ENCODE measurements at regions not wholly inside any gene's neighbourhood (a gene's known extent, or its start where the extent isn't known, plus 50 kb on each side); places are given as distances from the start of the nearest gene placed in this dataset.

DNA sequence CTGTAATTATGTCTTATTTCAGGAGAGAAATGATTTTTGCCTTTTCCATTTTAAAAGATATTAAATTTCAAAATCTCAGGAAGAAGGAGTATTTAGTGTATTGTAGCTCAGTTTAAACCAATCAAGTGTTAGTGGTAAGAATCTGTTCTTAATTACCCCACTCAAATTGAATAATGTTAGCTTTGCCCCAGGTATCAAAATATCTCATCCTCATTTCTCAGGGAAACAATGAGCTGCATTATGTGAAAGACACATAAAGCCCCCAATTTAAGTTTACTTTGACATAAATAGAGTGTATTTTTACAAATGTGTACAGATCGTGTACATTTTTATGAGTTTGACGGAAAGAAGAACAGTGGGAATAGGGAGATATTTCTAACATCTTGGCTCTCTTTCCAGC lies 317.4 kb upstream of the RARB start:
- H3K4me1 ChIP-seq, result no peaks in the 10 kb centered on the region
- no peaks in the 10 kb centered on the region for H3K27me3 Mint-ChIP-seq (ENCODE audit: insufficient read depth, unreplicated experiment)

DNA sequence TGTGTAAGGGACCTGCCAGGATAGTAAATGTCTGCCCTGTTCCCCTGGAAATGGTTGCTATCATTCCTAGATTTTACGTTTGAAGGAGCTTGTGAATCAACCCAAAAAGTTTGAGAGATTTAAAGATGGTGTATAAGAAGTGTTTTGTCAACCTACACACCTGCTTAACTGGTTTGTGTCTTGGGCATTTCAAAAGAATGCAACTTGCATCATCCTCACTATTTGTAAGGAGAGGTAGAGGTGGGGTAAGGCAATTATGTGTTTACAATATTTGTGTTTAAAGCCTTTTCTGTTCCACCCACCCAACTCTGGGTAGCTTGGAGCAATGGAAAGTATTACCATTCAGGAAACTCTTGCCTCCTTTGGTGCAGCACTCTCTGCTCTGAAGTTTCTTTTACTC lies 314.2 kb upstream of the RARB start:
- H3K27ac Mint-ChIP-seq (ENCODE audit: unreplicated experiment), result no peak overlapping the region
- intact Hi-C loops (cut with micrococcal nuclease; ENCODE audit: unreplicated experiment), result no loop called here
- TF ChIP-seq, protein P1, sequence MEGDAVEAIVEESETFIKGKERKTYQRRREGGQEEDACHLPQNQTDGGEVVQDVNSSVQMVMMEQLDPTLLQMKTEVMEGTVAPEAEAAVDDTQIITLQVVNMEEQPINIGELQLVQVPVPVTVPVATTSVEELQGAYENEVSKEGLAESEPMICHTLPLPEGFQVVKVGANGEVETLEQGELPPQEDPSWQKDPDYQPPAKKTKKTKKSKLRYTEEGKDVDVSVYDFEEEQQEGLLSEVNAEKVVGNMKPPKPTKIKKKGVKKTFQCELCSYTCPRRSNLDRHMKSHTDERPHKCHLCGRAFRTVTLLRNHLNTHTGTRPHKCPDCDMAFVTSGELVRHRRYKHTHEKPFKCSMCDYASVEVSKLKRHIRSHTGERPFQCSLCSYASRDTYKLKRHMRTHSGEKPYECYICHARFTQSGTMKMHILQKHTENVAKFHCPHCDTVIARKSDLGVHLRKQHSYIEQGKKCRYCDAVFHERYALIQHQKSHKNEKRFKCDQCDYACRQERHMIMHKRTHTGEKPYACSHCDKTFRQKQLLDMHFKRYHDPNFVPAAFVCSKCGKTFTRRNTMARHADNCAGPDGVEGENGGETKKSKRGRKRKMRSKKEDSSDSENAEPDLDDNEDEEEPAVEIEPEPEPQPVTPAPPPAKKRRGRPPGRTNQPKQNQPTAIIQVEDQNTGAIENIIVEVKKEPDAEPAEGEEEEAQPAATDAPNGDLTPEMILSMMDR (IDR thresholded peaks at IDR 0.05; ENCODE audit: insufficient read depth in 1 of 2, low read depth in 1 of 2, low read length in 1 of 2, severe bottlenecking in 1 of 2, unreplicated experiment in 1 of 2), result no peak
- no peaks in the 10 kb centered on the region for H3K27me3 Mint-ChIP-seq (ENCODE audit: insufficient read depth, unreplicated experiment)
- H3K9me3 Mint-ChIP-seq (ENCODE audit: unreplicated experiment), result no peaks in the 10 kb centered on the region
- POLR2A ChIA-PET, result no interaction called here
- Histone ChIP-seq H3K4me3 (ENCODE audit: low read depth, low read length) (no peak overlapping the region), H3K36me3 (ENCODE audit: control insufficient read depth, insufficient read depth, low read length) (no peaks in the 10 kb centered on the region), H3K9me3 (no peaks in the 10 kb centered on the region), H3K4me1 (0 out of 2 replicates have a peak, but pooled peaks cover 6% of the 10 kb centered on the region), H3K27me3 (replicated peaks; ENCODE audit: control insufficient read depth, insufficient read depth, low read length) (no peaks in the 10 kb centered on the region)
- DNase-seq, result no peak
- H3K4me3 Mint-ChIP-seq (ENCODE audit: unreplicated experiment), result no peak overlapping the region
- BruUV-seq (replicated peaks), result no TSS peak
- H3K4me1 Mint-ChIP-seq (ENCODE audit: low read depth, unreplicated experiment), result no peaks in the 10 kb centered on the region
- CTCF ChIA-PET, result interaction anchor here (0.6 kb wide), 1 partner anchor 418 kb away, joined by 4 read pairs; no protein-coding TSS in a partner anchor
- H3K36me3 Mint-ChIP-seq (ENCODE audit: insufficient read depth, unreplicated experiment), result no peaks in the 10 kb centered on the region

More for the DNA sequence above, 317.4 kb upstream of the RARB start:
- Histone ChIP-seq H3K9me3 (no peaks in the 10 kb centered on the region), H3K36me3 (ENCODE audit: control insufficient read depth, insufficient read depth, low read length) (no peaks in the 10 kb centered on the region), H3K4me3 (ENCODE audit: low read depth, low read length) (no peak overlapping the region), H3K27me3 (replicated peaks; ENCODE audit: control insufficient read depth, insufficient read depth, low read length) (no peaks in the 10 kb centered on the region)
- ChIA-PET POLR2A (no interaction called here), CTCF (interaction anchor here (0.6 kb wide), 1 partner anchor 1624 kb away, joined by 3 read pairs; no protein-coding TSS in a partner anchor)
- BruUV-seq (replicated peaks), result no TSS peak
- intact Hi-C loops (cut with micrococcal nuclease; ENCODE audit: unreplicated experiment), result no loop called here
- no peaks in the 10 kb centered on the region for H3K9me3 Mint-ChIP-seq (ENCODE audit: unreplicated experiment)
- H3K4me1 Mint-ChIP-seq (ENCODE audit: low read depth, unreplicated experiment), result no peaks in the 10 kb centered on the region
- TF ChIP-seq, protein P1 (IDR thresholded peaks at IDR 0.05; ENCODE audit: insufficient read depth in 1 of 2, low read depth in 1 of 2, low read length in 1 of 2, severe bottlenecking in 1 of 2, unreplicated experiment in 1 of 2), result no peak
- H3K4me3 Mint-ChIP-seq (ENCODE audit: unreplicated experiment), result no peak overlapping the region
- H3K27ac Mint-ChIP-seq (ENCODE audit: unreplicated experiment), result no peak overlapping the region
- no peak for DNase-seq
- no peaks in the 10 kb centered on the region for H3K36me3 Mint-ChIP-seq (ENCODE audit: insufficient read depth, unreplicated experiment)

DNA sequence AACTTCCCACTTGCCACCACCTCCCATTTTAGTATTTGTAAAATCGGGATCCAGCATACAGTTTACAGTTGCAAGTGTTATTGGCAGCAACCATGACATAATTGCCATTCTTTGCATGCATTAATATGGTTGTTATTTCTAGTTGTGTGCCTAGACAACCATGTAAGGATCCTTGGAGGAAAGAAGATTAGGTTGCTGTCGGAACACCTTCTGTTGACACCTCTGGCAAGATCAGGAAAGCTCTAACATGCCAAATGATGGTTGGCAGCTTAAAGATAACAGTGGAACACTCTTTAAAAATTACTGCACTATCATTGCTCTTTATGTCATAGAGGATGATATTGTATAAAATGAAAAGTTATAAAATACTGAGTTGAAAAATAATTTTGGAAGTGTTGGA lies 313.5 kb upstream of the RARB start:
- H3K27me3 ChIP-seq (replicated peaks; ENCODE audit: control insufficient read depth, insufficient read depth, low read length), result no peaks in the 10 kb centered on the region
- no peak for DNase-seq
- no peak overlapping the region for H3K27ac Mint-ChIP-seq (ENCODE audit: unreplicated experiment)
- no peaks in the 10 kb centered on the region for H3K27me3 Mint-ChIP-seq (ENCODE audit: insufficient read depth, unreplicated experiment)
- no peaks in the 10 kb centered on the region for H3K9me3 Mint-ChIP-seq (ENCODE audit: unreplicated experiment)
- H3K9me3 ChIP-seq, result no peaks in the 10 kb centered on the region
- H3K4me3 Mint-ChIP-seq (ENCODE audit: unreplicated experiment), result no peak overlapping the region
- no peaks in the 10 kb centered on the region for H3K4me1 Mint-ChIP-seq (ENCODE audit: low read depth, unreplicated experiment)
- H3K36me3 ChIP-seq (ENCODE audit: control insufficient read depth, insufficient read depth, low read length), result no peaks in the 10 kb centered on the region
- H3K36me3 Mint-ChIP-seq (ENCODE audit: insufficient read depth, unreplicated experiment), result no peaks in the 10 kb centered on the region
- POLR2A ChIA-PET, result no interaction called here
- H3K4me1 ChIP-seq, result 0 out of 2 replicates have a peak, but pooled peaks cover 6% of the 10 kb centered on the region
- no TSS peak for BruUV-seq (replicated peaks)
- CTCF ChIA-PET, result no interaction called here
- intact Hi-C loops (cut with micrococcal nuclease; ENCODE audit: unreplicated experiment), result no loop called here
- TF ChIP-seq, protein P1 (IDR thresholded peaks at IDR 0.05; ENCODE audit: insufficient read depth in 1 of 2, low read depth in 1 of 2, low read length in 1 of 2, severe bottlenecking in 1 of 2, unreplicated experiment in 1 of 2), result no peak
- no peak overlapping the region for H3K4me3 ChIP-seq (ENCODE audit: low read depth, low read length)

Data from Caco-2 (cell line).